H7 (cell line): ENCODE measurements at regions not wholly inside any gene's neighbourhood (a gene's known extent, or its start where the extent isn't known, plus 50 kb on each side); places are given as distances from the start of the nearest gene placed in this dataset.

Experiments used
- DNase-seq: peaks from one replicate; pipeline ENCODE4 v3.0.0; 2012
- H3K27me3 ChIP-seq: 2 replicates; pipeline ENCODE4 v1.6.0; 2011; ENCODE audit warnings: mild to moderate bottlenecking, low read length; ENCODE audit not compliant: control insufficient read depth, insufficient read depth
- H3K36me3 ChIP-seq: replicated peaks from 2 replicates; pipeline ENCODE4 v1.5.1; 2011; ENCODE audit warnings: low read length; ENCODE audit not compliant: control insufficient read depth, insufficient read depth
- H3K4me3 ChIP-seq: 2 replicates; pipeline ENCODE4 v1.5.1; 2011; ENCODE audit warnings: low read depth, mild to moderate bottlenecking, control low read depth, low read length, moderate library complexity; ENCODE audit not compliant: insufficient read depth

DNA sequence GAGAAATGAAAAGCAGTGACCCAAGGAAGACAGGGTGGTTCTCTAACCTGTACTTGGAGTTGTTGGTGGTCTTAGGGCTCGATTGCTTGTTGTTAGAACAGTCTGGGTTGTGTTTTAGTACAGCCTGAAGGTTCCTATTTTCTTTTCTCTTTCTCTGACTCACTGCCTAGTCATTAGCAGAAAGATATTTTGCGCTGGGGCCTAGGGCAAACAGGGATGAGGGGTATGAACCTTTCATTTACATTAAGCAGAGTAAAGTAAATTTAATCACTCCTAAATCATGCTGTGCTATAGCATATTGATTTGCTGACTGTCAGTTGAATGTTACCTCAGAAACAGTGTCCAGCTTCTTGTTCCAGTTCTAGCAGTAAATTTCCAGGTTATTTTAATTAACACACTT lies 197.2 kb downstream of the RWDD3 start:
- H3K36me3 ChIP-seq, result no peaks in the 10 kb centered on the region
- DNase-seq, result no peak
- H3K27me3 ChIP-seq, result no peaks in the 10 kb centered on the region
- H3K4me3 ChIP-seq, result no peak overlapping the region

DNA sequence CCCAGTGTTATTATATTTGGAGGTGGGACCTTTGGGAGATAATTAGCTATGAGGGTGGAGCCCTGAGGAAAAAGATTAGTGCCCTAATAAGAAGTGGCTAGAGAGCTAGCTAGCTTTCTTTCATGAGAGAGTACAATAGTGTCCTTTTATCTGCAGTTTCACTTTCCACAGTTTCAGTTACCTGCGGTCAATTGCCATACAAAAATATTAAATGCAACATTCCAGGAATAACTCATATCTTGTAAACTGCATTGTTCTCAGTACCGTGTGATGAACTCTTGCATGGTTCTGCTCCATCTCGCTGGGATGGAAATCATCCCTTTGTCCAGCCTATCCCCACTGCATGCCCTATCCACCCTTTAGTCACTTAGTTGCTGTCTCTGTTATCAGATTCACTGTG lies 201.6 kb downstream of the RWDD3 start:
- no peaks in the 10 kb centered on the region for H3K36me3 ChIP-seq
- no peak for DNase-seq
- H3K27me3 ChIP-seq, result no peaks in the 10 kb centered on the region
- no peak overlapping the region for H3K4me3 ChIP-seq

DNA sequence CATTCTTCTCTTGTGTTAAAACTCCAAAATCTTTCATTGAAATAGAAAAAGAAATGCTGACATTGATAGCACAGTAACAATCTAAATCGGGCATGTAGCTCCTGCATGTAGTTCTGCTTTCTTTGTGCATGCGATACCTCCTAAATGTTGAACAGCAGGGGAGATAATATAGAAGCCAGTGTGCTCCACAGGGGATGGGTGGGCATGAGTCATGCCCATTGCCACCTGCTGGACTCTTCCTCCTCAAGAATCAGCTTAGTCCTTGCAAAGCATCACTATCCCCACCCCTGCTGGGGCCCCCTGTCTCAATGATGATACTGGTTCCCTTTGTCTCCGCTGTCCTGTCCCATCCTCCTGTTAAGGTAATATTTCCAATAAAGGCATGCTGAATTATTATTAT lies 203.0 kb downstream of the RWDD3 start:
- Histone ChIP-seq H3K27me3 (no peaks in the 10 kb centered on the region), H3K4me3 (no peak overlapping the region), H3K36me3 (no peaks in the 10 kb centered on the region)
- peak; percentile 1 for DNase-seq

DNA sequence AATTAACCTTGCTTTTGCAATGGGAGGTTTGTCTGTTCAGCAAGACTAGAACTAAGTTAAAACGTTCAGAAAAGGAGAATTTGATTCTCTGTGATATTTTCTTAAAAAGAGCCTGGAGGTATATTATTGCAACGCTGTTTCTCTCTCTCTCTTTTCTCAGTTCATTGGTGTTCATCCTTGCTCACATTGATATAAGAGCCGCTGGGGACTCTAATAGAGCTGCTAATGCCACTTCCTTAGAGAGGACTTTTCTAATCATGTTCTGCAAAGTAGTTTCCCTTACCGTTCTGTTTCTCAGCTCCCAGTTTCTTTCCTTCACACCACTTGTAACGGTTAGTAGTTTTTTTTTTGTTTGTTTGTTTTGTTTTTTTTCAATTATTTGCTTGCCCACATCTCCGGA lies 203.8 kb downstream of the RWDD3 start:
- no peaks in the 10 kb centered on the region for H3K27me3 ChIP-seq
- no peak for DNase-seq
- no peak overlapping the region for H3K4me3 ChIP-seq
- no peaks in the 10 kb centered on the region for H3K36me3 ChIP-seq

DNA sequence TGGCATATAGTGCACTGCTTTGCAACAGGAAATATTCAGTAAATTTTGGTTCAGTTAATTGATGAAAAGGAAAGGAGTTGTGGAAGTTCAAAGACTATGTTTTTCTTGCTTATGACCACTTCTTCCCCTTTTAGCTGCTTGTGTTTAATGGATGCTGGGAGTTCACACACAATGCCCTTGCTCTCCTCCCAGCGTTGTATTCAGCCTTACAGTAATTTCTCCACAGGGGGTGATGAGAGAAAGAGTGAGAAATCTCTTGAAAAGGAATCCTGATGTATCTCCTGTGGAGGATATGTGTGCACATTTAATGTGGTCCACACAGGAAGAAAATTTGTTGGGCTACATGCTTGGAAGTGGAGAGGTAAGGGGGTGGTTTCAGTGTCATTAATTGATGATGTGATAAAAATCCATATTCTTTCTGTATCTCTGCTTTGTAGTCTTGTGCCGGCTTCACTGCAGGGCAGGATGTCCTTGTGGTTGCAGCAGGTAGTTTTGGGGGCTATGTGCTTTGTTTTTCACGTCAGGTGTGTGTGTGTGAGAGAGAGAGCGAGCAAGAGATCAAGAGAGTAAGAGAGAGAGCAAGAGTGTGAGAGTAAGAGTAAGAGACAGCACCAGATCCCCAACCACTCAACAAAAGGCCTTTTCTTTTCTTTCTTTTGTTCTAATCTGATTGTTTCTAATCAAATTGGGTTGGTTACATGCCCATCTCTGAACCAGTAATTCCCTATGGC lies 204.4 kb downstream of the RWDD3 start:
- peak; percentile 5 for DNase-seq
- Histone ChIP-seq H3K4me3 (no peak overlapping the region), H3K27me3 (no peaks in the 10 kb centered on the region), H3K36me3 (no peaks in the 10 kb centered on the region)

DNA sequence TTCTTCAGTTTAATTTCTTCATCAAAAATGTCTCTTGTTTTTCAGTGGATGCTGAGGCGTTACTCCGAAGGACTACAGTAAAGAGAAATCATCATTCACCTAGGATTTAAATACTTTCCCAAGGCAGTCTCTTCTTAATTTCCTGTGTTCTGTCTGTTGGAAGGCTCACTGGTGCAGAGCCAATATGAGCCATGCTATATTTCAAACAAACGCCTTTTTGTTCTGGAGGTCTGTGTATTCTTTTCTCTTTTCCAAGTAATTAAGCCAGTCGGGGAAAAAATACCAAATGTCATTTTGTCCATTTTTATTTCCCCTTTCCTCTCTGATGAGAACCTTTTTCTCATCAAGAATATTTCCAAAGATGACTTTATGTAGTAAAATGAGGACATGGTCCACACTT lies 206.5 kb downstream of the RWDD3 start:
- no peaks in the 10 kb centered on the region for H3K27me3 ChIP-seq
- no peak for DNase-seq
- H3K4me3 ChIP-seq, result no peak overlapping the region
- no peaks in the 10 kb centered on the region for H3K36me3 ChIP-seq

DNA sequence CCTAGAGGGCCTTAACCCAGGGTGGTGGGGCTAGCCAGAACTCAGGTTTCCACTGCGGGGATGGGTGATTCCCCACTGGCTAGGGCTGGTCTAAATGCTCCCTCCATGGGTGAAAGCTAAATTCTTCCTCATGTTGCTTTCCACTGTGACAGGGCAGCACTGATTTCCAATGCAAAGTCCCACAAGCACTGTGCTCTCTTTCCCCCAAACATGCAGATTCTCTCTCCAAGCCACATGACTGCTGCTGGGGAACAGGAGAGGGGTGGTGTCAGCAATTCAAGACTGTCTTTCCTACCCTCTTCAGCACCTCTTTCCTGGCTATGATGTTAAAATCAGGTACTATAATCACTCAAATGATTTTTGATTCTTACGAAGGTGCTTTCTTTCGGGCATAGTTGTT lies 215.5 kb downstream of the RWDD3 start:
- Histone ChIP-seq H3K36me3 (no peaks in the 10 kb centered on the region), H3K27me3 (no peaks in the 10 kb centered on the region), H3K4me3 (no peak overlapping the region)
- DNase-seq, result no peak

DNA sequence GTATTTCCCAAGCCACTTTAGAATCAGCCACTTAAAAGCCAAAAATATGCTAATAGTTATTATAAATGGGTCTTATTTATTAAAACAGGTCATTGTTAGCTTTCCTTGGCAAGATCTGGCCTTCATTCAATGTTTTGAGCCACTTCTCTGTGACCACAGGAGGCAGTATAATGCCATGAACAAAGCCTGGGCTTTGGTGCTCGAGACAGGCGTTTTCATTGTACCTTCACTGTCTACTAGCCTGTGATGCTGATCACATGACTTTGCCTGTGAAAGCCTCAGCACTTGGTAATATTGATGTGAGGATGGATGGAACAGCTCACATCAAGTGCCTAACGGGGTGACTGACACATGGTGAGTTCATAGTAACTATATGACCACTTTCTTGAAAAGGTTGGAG lies 217.0 kb downstream of the RWDD3 start:
- no peak for DNase-seq
- Histone ChIP-seq H3K36me3 (no peaks in the 10 kb centered on the region), H3K4me3 (no peak overlapping the region), H3K27me3 (no peaks in the 10 kb centered on the region)

DNA sequence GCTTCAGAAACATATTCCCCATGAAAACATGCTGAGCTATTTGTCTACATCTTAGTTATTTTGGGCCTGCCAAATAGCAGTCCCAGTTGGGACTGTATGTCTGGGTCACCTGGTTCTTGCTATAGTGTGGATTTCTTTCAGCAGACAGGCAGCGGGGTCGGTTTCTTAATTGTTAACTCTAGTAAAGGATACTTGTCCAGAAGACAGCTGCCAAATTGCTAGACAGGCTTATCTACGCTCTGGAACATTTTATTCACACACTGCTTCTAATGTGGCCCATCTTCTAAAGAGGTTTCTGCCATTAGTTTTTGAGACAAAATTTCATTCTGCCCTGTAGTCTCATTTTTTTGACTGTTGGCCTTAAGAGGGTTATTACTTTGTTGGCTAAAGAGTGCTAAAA lies 217.9 kb downstream of the RWDD3 start:
- DNase-seq, result no peak
- no peaks in the 10 kb centered on the region for H3K27me3 ChIP-seq
- no peak overlapping the region for H3K4me3 ChIP-seq
- no peaks in the 10 kb centered on the region for H3K36me3 ChIP-seq

DNA sequence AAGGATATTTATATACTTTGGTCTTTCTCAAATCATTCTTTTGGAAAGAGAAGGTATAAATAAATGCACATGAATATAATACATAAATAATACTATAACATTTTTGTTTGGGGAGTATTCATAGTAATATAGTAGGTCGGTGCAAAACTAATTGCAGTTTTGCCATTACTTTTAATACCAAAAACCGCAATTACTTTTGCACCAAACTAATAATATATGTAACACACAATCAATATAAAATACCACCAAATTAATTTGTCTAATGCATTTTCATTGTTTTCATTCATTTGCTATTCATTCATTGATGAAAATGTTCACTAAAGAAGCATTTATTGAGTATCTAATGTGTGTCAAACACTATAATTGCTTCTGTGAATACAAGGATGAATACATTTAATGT lies 219.0 kb downstream of the RWDD3 start:
- Histone ChIP-seq H3K27me3 (no peaks in the 10 kb centered on the region), H3K36me3 (no peaks in the 10 kb centered on the region), H3K4me3 (no peak overlapping the region)
- no peak for DNase-seq

DNA sequence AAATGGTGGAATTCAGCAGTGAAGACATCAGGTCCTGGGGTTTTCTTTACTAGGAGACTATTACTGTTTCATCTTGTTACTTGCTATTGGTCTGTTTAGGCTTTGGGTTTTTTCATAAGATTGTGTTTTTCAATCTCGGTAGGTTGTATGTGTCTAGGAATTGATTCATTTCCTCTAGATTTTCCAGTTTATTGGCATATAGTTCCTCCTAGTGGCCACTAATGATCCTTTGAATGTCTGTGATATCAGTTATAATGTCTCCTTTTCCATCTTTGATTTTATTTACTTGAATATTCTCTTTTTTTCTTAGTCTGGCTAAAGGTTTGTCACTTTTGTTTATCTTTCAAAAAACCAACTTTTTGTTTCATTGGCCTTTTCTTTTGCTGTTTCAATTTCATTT lies 233.0 kb downstream of the RWDD3 start:
- H3K27me3 ChIP-seq, result no peaks in the 10 kb centered on the region
- H3K36me3 ChIP-seq, result no peaks in the 10 kb centered on the region
- DNase-seq, result no peak
- H3K4me3 ChIP-seq, result no peak overlapping the region

DNA sequence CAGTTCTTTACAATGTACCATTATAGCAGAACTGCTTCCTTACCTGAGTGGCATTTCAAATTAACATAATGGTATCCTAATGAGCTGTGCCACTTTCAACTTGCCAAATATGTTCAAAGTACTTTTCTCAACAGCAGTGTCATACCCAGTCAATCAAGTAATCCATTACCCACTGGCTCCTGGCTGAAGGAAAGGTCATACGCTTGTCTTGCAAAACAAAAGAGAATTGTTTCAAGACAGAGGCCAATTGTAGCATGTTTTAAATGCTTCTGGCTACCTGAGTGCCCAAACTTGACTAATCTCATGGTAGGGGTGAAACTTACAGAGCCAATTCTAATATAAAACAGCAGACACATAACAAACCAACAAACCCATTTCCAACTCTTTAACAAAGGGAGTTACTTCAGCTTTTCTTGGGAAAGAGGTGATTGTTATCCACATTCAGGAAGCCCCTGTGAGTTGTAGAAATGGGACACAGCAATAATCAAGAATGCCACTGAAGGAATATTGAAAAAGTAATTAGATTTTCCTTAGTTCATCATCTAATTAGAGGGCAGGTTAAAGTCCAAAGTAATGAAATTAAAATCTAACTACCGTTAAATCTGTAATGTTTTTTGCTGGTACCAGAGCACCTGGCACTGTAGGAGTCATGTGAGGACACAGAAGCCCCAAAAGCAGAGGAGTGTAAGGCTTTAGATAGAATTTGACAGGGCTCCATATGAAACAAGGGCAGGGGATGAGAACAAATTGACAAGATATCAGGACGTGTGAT lies 241.9 kb downstream of the RWDD3 start:
- Histone ChIP-seq H3K4me3 (no peak overlapping the region), H3K27me3 (no peaks in the 10 kb centered on the region), H3K36me3 (no peaks in the 10 kb centered on the region)
- no peak for DNase-seq

DNA sequence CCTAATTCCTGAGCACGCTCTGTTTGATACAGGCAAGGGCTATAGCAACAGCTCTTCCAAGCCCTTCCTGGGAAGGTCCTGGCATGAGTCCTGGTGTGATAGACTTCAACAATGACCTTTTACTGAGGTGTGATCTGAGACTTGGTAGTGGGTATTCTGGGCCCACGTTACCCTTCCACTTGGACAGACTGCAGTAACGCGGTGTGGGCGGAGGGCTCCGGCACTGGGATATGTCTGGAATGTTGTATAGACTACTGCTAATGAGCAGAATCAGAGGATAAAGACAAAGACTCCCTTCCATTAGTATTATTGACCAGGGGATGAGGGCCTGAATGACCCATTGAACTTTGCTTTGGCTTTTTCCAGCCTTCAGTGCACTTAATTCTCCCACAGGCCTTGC lies 262.3 kb downstream of the RWDD3 start:
- Histone ChIP-seq H3K27me3 (no peaks in the 10 kb centered on the region), H3K36me3 (no peaks in the 10 kb centered on the region), H3K4me3 (no peak overlapping the region)
- DNase-seq, result no peak

DNA sequence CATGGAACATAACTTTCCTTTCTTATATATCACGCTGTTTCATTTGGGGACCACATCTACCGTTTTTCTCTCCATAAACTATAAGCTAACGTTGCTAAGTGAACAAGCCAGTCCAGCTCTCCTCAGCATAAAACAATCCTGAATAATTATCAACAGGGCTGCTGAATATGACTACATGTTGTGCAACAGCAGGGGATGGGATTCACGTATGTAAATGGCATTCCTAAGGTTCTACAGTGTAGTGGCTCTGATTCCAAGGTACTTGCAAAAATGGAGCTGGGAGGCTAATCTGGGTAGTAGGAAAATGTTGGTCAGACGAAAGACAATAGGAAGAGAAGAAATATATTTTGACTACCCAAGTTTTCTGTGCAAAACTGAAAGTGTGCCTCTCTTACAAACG lies 262.8 kb downstream of the RWDD3 start:
- H3K4me3 ChIP-seq, result no peak overlapping the region
- H3K27me3 ChIP-seq, result no peaks in the 10 kb centered on the region
- H3K36me3 ChIP-seq, result no peaks in the 10 kb centered on the region
- DNase-seq, result no peak

DNA sequence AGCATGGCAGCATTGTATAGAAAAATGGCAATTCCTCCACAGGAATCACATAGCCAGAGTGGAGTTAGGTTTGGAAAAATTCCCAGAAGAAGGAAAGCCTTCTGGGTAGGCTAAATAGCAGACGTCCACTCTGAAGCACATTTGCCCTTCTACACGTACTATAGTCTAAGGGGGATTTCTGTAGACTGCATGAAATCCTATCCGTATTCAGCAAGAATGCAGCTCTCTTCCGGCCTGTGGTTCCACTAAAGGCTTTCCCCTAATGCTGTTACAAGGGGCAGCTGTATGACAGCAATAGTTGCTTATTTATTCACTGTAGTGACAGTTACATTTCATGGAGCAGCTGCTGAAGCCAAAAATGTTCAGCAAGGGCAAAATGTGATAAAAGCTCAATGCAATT lies 263.6 kb downstream of the RWDD3 start:
- DNase-seq, result no peak
- Histone ChIP-seq H3K27me3 (peaks cover 2% of the 10 kb centered on the region; the same call in 1 of the 2 replicates), H3K36me3 (no peaks in the 10 kb centered on the region), H3K4me3 (no peak overlapping the region)
